A549 (cell line): ENCODE measurements at regions not wholly inside any gene's neighbourhood (a gene's known extent, or its start where the extent isn't known, plus 50 kb on each side); places are given as distances from the start of the nearest gene placed in this dataset.

Experiments used
- ATAC-seq, 2 experiments: fragments of 200-7000 bp in 1 of 2; fragments of >200 bp in 1 of 2; cut with Nextera tagmentation in 1 of 2; cut with Tn5 transposase in 1 of 2; 3 replicates each; pipeline versions ENCODE4 v1.8.0 to v1.9.1; 2018 to 2020; ENCODE audit warnings: mild to moderate bottlenecking in 1 of 2, moderate library complexity in 1 of 2
- CTCF ChIA-PET: fragments of 300-600 bp; sonication (Branson Sonifier 250); formaldehyde crosslinking; extraction: SDS; loops from one replicate; lab custom pipeline; 2021; ENCODE audit warnings: antibody characterized with exemption, inconsistent platforms; lab: Yijun Ruan, JAX
- POLR2A ChIA-PET: fragments of 350-600 bp; formaldehyde crosslinking; extraction: SDS; loops from one replicate; lab custom pipeline; 2021; ENCODE audit warnings: antibody characterized with exemption, inconsistent platforms; lab: Yijun Ruan, JAX
- DNase-seq, 2 experiments: peaks; one replicate each; pipeline versions ENCODE4 v3.0.0 to v3.0.0-alpha.2; 2011 to 2016; ENCODE audit warnings: low read depth in 1 of 2, low spot score in 1 of 2
- FAIRE-seq: peaks from 2 replicates; lab custom pipeline; 2011; peaks lifted over from hg19 to GRCh38; lab: Jason Lieb, UNC
- H3K27ac ChIP-seq, 2 experiments: fragments of >200 bp; sonication (Bioruptor Twin); formaldehyde crosslinking; 3 replicates each; pipeline ENCODE4 v1.5.1; 2016 to 2017
- H3K4me1 ChIP-seq: fragments of >200 bp; sonication (Bioruptor Twin); formaldehyde crosslinking; 3 replicates; pipeline ENCODE4 v1.6.1; 2016
- H3K4me2 ChIP-seq: fragments of >200 bp; sonication (Bioruptor Twin); formaldehyde crosslinking; 3 replicates; pipeline ENCODE4 v1.6.1; 2016
- H3K4me3 ChIP-seq: fragments of >200 bp; sonication (Bioruptor Twin); formaldehyde crosslinking; 3 replicates; pipeline ENCODE4 v1.5.1; 2016
- H3K9me3 ChIP-seq: fragments of >200 bp; sonication (Bioruptor Twin); formaldehyde crosslinking; 3 replicates; pipeline ENCODE4 v1.6.1; 2016
- CEBPB ChIP-seq, 2 experiments: fragments of >200 bp in 1 of 2; sonication (Bioruptor Twin) in 1 of 2; formaldehyde crosslinking in 1 of 2; IDR thresholded peaks; 2 replicates each; pipeline ENCODE4 v1.6.1; 2012 to 2016
- CHD4 ChIP-seq: fragments of 200-600 bp; sonication (generic); IDR thresholded peaks from 2 replicates; pipeline ENCODE4 v1.6.1; 2016; ENCODE audit warnings: antibody characterized with exemption, mild to moderate bottlenecking, borderline replicate concordance
- EHF ChIP-seq: fragments of 250-450 bp; sonication (Bioruptor Pico); IDR thresholded peaks from 2 replicates; pipeline ENCODE4 v1.5.0; 2020; ENCODE audit warnings: mild to moderate bottlenecking
- ESRRA ChIP-seq: fragments of 150-350 bp; IDR thresholded peaks from 2 replicates; pipeline ENCODE4 v1.6.1; 2014; ENCODE audit warnings: mild to moderate bottlenecking, low read length, borderline replicate concordance
- FOSB ChIP-seq: fragments of 250-450 bp; sonication (Bioruptor Pico); IDR thresholded peaks from 2 replicates; pipeline ENCODE4 v1.5.0; 2020; ENCODE audit warnings: mild to moderate bottlenecking, moderate library complexity
- FOSL2 ChIP-seq, 2 experiments: fragments of 450-650 bp in 1 of 2; fragments of >200 bp in 1 of 2; sonication (Bioruptor Twin) in 1 of 2; formaldehyde crosslinking; IDR thresholded peaks; 2 replicates each; pipeline versions ENCODE4 v1.5.0 to v1.6.1; 2016 to 2020; ENCODE audit warnings: mild to moderate bottlenecking in 1 of 2, moderate library complexity in 1 of 2
- HEYL ChIP-seq: fragments of 250-450 bp; sonication (Bioruptor Pico); IDR thresholded peaks from 2 replicates; pipeline ENCODE4 v1.8.0; 2021; ENCODE audit warnings: mild to moderate bottlenecking, moderate library complexity
- HMGXB4 ChIP-seq: fragments of 250-450 bp; sonication (Bioruptor Pico); IDR thresholded peaks from 2 replicates; pipeline ENCODE4 v1.5.0; 2021; ENCODE audit warnings: mild to moderate bottlenecking, moderate library complexity, borderline replicate concordance
- HOXB5 ChIP-seq: fragments of 250-450 bp; sonication (Bioruptor Pico); IDR thresholded peaks from 2 replicates; pipeline ENCODE4 v1.5.0; 2020; ENCODE audit warnings: mild to moderate bottlenecking, moderate library complexity
- JUN ChIP-seq, 2 experiments: fragments of >200 bp; sonication (Bioruptor Twin); formaldehyde crosslinking; IDR thresholded peaks; 2 replicates in 1 of 2; 3 replicates in 1 of 2; pipeline ENCODE4 v1.6.1; 2016 to 2017
- KDM1A ChIP-seq: fragments of 200-600 bp; sonication (generic); IDR thresholded peaks from 2 replicates; pipeline ENCODE4 v1.6.1; 2016; ENCODE audit warnings: low read depth, mild to moderate bottlenecking
- MAFK ChIP-seq: fragments of 450-650 bp; IDR thresholded peaks from 2 replicates; pipeline ENCODE4 v1.6.1; 2014; ENCODE audit not compliant: partially characterized antibody
- MAX ChIP-seq: IDR thresholded peaks from 2 replicates; pipeline ENCODE4 v1.6.1; 2012
- MYC ChIP-seq: IDR thresholded peaks from 2 replicates; pipeline ENCODE4 v1.6.1; 2012; ENCODE audit warnings: mild to moderate bottlenecking, inconsistent platforms, low read length, improper control_type of control experiment, borderline replicate concordance
- NFE2L2 ChIP-seq: fragments of 150-350 bp; conservative IDR thresholded peaks from 2 replicates; pipeline ENCODE4 v1.6.1; 2014; ENCODE audit warnings: low read length
- NPAS2 ChIP-seq: fragments of 250-450 bp; sonication (Bioruptor Pico); IDR thresholded peaks from 2 replicates; pipeline ENCODE4 v1.8.0; 2022; ENCODE audit warnings: mild to moderate bottlenecking, moderate library complexity, borderline replicate concordance
- NR3C1 ChIP-seq: fragments of >200 bp; sonication (Bioruptor Twin); formaldehyde crosslinking; IDR thresholded peaks from 3 replicates; pipeline ENCODE4 v1.6.1; 2017
- PBX3 ChIP-seq: IDR thresholded peaks from 2 replicates; pipeline ENCODE4 v1.6.1; 2012
- POLR2AphosphoS2 ChIP-seq: conservative IDR thresholded peaks from 2 replicates; pipeline ENCODE4 v1.6.1; 2012; ENCODE audit warnings: low read length, improper control_type of control experiment, inconsistent platforms
- RAD21 ChIP-seq, 2 experiments: fragments of >200 bp in 1 of 2; sonication (Bioruptor Twin) in 1 of 2; formaldehyde crosslinking in 1 of 2; IDR thresholded peaks in 1 of 2; conservative IDR thresholded peaks in 1 of 2; 2 replicates in 1 of 2; 3 replicates in 1 of 2; pipeline ENCODE4 v1.6.1; 2012 to 2018; ENCODE audit warnings: inconsistent platforms in 1 of 2
- RCOR1 ChIP-seq: fragments of 150-350 bp; IDR thresholded peaks from 2 replicates; pipeline ENCODE4 v1.6.1; 2014; ENCODE audit warnings: antibody characterized with exemption, low read length, low read depth
- TFCP2L1 ChIP-seq: fragments of 250-450 bp; sonication (Bioruptor Pico); IDR thresholded peaks from 2 replicates; pipeline ENCODE4 v1.5.0; 2021; ENCODE audit warnings: mild to moderate bottlenecking
- ZSCAN20 ChIP-seq: fragments of 250-450 bp; sonication (Bioruptor Pico); IDR thresholded peaks from 2 replicates; pipeline ENCODE4 v1.8.0; 2022; ENCODE audit warnings: mild to moderate bottlenecking, moderate library complexity
- WGBS: methylation state at CpG from one replicate; pipeline ENCODE4 v1.1.6; 2017; ENCODE audit errors: missing lambda C conversion rate; 5-methylcytosine and 5-hydroxymethylcytosine counted together

GRCh38 chr17:13405080-13405479 lies 196.6 kb downstream of the HS3ST3A1 start:
- DNase-seq (no peak), FAIRE-seq (no peak), ATAC-seq (no peak)
- no peaks in the 10 kb centered on the region for H3K4me1 ChIP-seq
- ChIA-PET POLR2A (no interaction called here), CTCF (interaction anchor here (1.0 kb wide), 1 partner anchor 11 kb away, joined by 3 read pairs; no protein-coding TSS in a partner anchor)
- no peaks in the 10 kb centered on the region; the same call in 2 of the 3 replicates for H3K9me3 ChIP-seq
- H3K4me3 ChIP-seq, result no peak overlapping the region
- no peak overlapping the region for H3K4me2 ChIP-seq
- no peak overlapping the region for H3K27ac ChIP-seq
- TF ChIP-seq NR3C1, result no peak
- TF ChIP-seq PBX3, result no peak
- no peak for TF ChIP-seq NFE2L2
- TF ChIP-seq NPAS2 (CRISPR knock-in tag), result no peak
- TF ChIP-seq EHF, result no peak
- no peak for TF ChIP-seq KDM1A
- no peak for TF ChIP-seq TFCP2L1 (CRISPR knock-in tag)
- no peak for TF ChIP-seq POLR2AphosphoS2
- no peak for TF ChIP-seq CEBPB (IDR thresholded peaks at IDR 0.05)
- no peak for TF ChIP-seq FOSB (CRISPR knock-in tag)
- no peak for TF ChIP-seq MYC
- TF ChIP-seq RCOR1, result no peak
- TF ChIP-seq JUN (IDR thresholded peaks at IDR 0.05), result no peak
- TF ChIP-seq HMGXB4 (CRISPR knock-in tag), result no peak
- no peak for TF ChIP-seq RAD21 (conservative IDR thresholded peaks at IDR 0.05 in 1 of 2, IDR thresholded peaks at IDR 0.05 in 1 of 2)
- no peak for TF ChIP-seq CHD4
- no peak for TF ChIP-seq HEYL
- TF ChIP-seq ZSCAN20 (CRISPR knock-in tag), result no peak
- WGBS, result 6% methylated on average over 1 of the region's 1 CpG

- CTCF ChIA-PET, result interaction anchor here (1.0 kb wide), 1 partner anchor 12 kb away, joined by 3 read pairs; no protein-coding TSS in a partner anchor
- Histone ChIP-seq H3K9me3 (no peaks in the 10 kb centered on the region; the same call in 2 of the 3 replicates), H3K4me2 (no peak overlapping the region)
- FAIRE-seq (no peak), DNase-seq (no peak)
- TF ChIP-seq FOSL2 (IDR thresholded peaks at IDR 0.05) (no peak), FOSL2 (CRISPR knock-in tag; IDR thresholded peaks at IDR 0.05) (no peak), JUN (IDR thresholded peaks at IDR 0.05) (no peak)
- TF ChIP-seq, all 56 proteins: peak for 0
- WGBS, result 8% methylated on average over 4 of the region's 4 CpGs
- POLR2A ChIA-PET, result no interaction called here
- Histone ChIP-seq H3K27ac (no peak overlapping the region), H3K4me3 (no peak overlapping the region), H3K4me1 (no peaks in the 10 kb centered on the region)
- ATAC-seq, result no peak
These were observed 197.5 kb downstream of the HS3ST3A1 start for GRCh38 chr17:13403982-13404946.

- DNase-seq, result no peak
- no peak overlapping the region for H3K27ac ChIP-seq
- 14% methylated on average over 2 of the region's 2 CpGs for WGBS
- no peak overlapping the region for H3K4me2 ChIP-seq
- no peaks in the 10 kb centered on the region for H3K4me1 ChIP-seq
- H3K9me3 ChIP-seq, result no peaks in the 10 kb centered on the region; the same call in 2 of the 3 replicates
- CTCF ChIA-PET, result no interaction called here
- TF ChIP-seq FOSL2 (IDR thresholded peaks at IDR 0.05), result no peak
- TF ChIP-seq FOSL2 (CRISPR knock-in tag; IDR thresholded peaks at IDR 0.05), result no peak
- no peak for TF ChIP-seq HOXB5
- TF ChIP-seq MAX, result no peak
- TF ChIP-seq TFCP2L1 (CRISPR knock-in tag), result no peak
- no peak for TF ChIP-seq MAFK
- TF ChIP-seq ESRRA, result no peak
- ATAC-seq, result no peak
- H3K4me3 ChIP-seq, result no peak overlapping the region
- POLR2A ChIA-PET, result no interaction called here
- no peak for FAIRE-seq
These were observed 201.2 kb downstream of the HS3ST3A1 start for GRCh38 chr17:13400491-13400890.
